ENCODE measurements at regions not wholly inside any gene's neighbourhood (a gene's known extent, or its start where the extent isn't known, plus 50 kb on each side); places are given as distances from the start of the nearest gene placed in this dataset.

DNA sequence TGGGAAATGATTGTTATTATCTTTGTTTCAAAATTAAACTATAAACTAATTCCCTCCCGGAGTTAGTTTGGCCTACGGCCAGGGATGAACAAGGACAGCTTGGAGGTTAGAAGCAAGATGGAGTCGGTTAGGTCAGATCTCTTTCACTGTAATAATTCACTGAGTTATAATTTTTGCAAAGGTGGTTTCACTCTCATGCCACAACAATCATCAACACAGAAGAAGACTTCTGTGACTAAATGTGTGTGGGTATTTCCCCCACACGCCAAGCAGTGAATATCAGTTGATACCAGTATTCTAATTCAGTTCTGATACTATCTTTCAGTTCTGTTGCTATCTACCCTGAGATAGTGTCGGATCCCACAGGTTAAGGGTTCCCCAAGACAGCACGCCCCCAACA, 215.1 kb downstream of the S1PR1 start:
- TF ChIP-seq, protein P1, sequence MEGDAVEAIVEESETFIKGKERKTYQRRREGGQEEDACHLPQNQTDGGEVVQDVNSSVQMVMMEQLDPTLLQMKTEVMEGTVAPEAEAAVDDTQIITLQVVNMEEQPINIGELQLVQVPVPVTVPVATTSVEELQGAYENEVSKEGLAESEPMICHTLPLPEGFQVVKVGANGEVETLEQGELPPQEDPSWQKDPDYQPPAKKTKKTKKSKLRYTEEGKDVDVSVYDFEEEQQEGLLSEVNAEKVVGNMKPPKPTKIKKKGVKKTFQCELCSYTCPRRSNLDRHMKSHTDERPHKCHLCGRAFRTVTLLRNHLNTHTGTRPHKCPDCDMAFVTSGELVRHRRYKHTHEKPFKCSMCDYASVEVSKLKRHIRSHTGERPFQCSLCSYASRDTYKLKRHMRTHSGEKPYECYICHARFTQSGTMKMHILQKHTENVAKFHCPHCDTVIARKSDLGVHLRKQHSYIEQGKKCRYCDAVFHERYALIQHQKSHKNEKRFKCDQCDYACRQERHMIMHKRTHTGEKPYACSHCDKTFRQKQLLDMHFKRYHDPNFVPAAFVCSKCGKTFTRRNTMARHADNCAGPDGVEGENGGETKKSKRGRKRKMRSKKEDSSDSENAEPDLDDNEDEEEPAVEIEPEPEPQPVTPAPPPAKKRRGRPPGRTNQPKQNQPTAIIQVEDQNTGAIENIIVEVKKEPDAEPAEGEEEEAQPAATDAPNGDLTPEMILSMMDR (IDR thresholded peaks at IDR 0.05; ENCODE audit: borderline replicate concordance, insufficient read depth, low read depth, low read length), result no peak
- H3K4me3 ChIP-seq (ENCODE audit: low read depth, low read length), result no peak overlapping the region

GRCh38 chr1:101452825-101453224, 216.0 kb downstream of the S1PR1 start:
- TF ChIP-seq, protein P1 (IDR thresholded peaks at IDR 0.05; ENCODE audit: borderline replicate concordance, insufficient read depth, low read depth, low read length), result no peak

GRCh38 chr1:101453844-101454243, 217.0 kb downstream of the S1PR1 start:
- H3K4me3 ChIP-seq (ENCODE audit: low read depth, low read length), result no peak overlapping the region
- TF ChIP-seq, protein P1 (IDR thresholded peaks at IDR 0.05; ENCODE audit: borderline replicate concordance, insufficient read depth, low read depth, low read length), result no peak

More at GRCh38 chr1:101452825-101453224, 216.0 kb downstream of the S1PR1 start:
- no peak overlapping the region for H3K4me3 ChIP-seq (ENCODE audit: low read depth, low read length)

DNA sequence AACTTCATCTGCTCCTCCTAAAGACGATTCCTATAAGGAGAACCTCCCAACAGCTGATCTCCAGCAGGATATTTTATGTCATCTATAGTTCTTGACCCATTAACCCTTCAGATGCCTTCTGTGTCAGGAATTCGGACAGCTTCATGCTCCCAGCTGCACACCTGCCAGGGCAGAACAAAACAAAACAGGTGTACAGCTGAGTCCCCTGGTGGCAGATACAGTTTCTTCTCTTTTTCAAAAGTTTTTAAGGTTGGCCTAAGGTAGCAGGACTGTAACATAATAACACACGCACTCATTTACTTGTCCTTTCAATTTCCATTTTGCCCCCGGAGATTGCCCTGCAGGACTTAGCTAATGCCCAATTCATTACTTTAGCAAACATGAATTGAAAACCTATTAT, 218.3 kb downstream of the S1PR1 start:
- no peak overlapping the region for H3K4me3 ChIP-seq (ENCODE audit: low read depth, low read length)
- TF ChIP-seq, protein P1 (IDR thresholded peaks at IDR 0.05; ENCODE audit: borderline replicate concordance, insufficient read depth, low read depth, low read length), result peak; percentile 33; the same call in 1 of the 2 replicates

GRCh38 chr1:101460739-101461138, 223.9 kb downstream of the S1PR1 start:
- H3K4me3 ChIP-seq (ENCODE audit: low read depth, low read length), result no peak overlapping the region

DNA sequence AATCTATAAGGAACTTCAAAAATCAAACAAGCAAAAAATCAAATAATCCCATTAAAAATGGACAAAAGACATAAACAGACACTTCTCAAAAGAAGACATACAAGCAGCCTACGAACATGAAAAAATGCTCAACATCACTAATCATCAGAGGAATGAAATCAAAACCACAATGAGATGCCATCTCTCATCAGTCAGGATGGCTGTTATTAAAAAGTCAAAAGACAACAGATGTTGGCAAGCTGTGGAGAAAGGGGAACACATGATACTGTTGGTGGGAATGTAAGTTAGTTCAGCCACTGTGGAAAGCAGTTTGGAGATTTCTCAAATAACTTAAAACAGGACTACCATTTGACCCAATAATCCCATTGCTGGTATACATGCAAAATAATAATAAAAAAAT, 226.4 kb downstream of the S1PR1 start:
- TF ChIP-seq, protein P1 (IDR thresholded peaks at IDR 0.05; ENCODE audit: borderline replicate concordance, insufficient read depth, low read depth, low read length), result no peak
- H3K4me3 ChIP-seq (ENCODE audit: low read depth, low read length), result no peak overlapping the region

More at GRCh38 chr1:101460739-101461138, 223.9 kb downstream of the S1PR1 start:
- TF ChIP-seq, protein P1 (IDR thresholded peaks at IDR 0.05; ENCODE audit: borderline replicate concordance, insufficient read depth, low read depth, low read length), result no peak

- TF ChIP-seq, protein P1 (IDR thresholded peaks at IDR 0.05; ENCODE audit: borderline replicate concordance, insufficient read depth, low read depth, low read length), result no peak
- no peak overlapping the region for H3K4me3 ChIP-seq (ENCODE audit: low read depth, low read length)
These were observed 229.1 kb downstream of the S1PR1 start for GRCh38 chr1:101465941-101466340.
